Hypothalamus (tissue), 51 donors: ENCODE measurements at regions not wholly inside any gene's neighbourhood (a gene's known extent, or its start where the extent isn't known, plus 50 kb on each side); places are given as distances from the start of the nearest gene placed in this dataset.

ENCODE experiments used
- DNase-seq, 51 donors: peaks; one replicate each; lab custom pipeline; 2025; lab: John Stamatoyannopoulos, UW

- no peak for DNase-seq
Observed at GRCh38 chr4:126777649-126778048, 855.1 kb upstream of the INTU start.

- DNase-seq: no peak
Observed at GRCh38 chr4:126778348-126778747, 854.4 kb upstream of the INTU start.

- DNase-seq: no peak
Observed at GRCh38 chr4:126779001-126779400, 853.8 kb upstream of the INTU start.

- no peak for DNase-seq
Observed at GRCh38 chr4:126779436-126780166, 853.2 kb upstream of the INTU start.

- DNase-seq: no peak
Observed at GRCh38 chr4:126783191-126783590, 849.6 kb upstream of the INTU start.

GRCh38 chr4:126784966-126785580 is 847.7 kb upstream of the INTU start:
- DNase-seq: no peak

- DNase-seq: no peak
Observed at GRCh38 chr4:126790633-126791032, 842.1 kb upstream of the INTU start.

- DNase-seq: no peak
Observed at GRCh38 chr4:126794363-126794762, 838.4 kb upstream of the INTU start.

GRCh38 chr4:126798214-126798613 is 834.5 kb upstream of the INTU start:
- DNase-seq: no peak

GRCh38 chr4:126799416-126799815 is 833.3 kb upstream of the INTU start:
- DNase-seq: no peak

GRCh38 chr4:126799971-126800574 is 832.7 kb upstream of the INTU start:
- no peak for DNase-seq

GRCh38 chr4:126800575-126801141 is 832.1 kb upstream of the INTU start:
- no peak for DNase-seq

GRCh38 chr4:126807132-126807531 is 825.6 kb upstream of the INTU start:
- no peak for DNase-seq

- no peak for DNase-seq
Observed at GRCh38 chr4:126812076-126812475, 820.7 kb upstream of the INTU start.

- no peak for DNase-seq
Observed at GRCh38 chr4:126820631-126821030, 812.1 kb upstream of the INTU start.

- DNase-seq: no peak
Observed at GRCh38 chr4:126821152-126821551, 811.6 kb upstream of the INTU start.

- no peak for DNase-seq
Observed at GRCh38 chr4:126825083-126825482, 807.7 kb upstream of the INTU start.

GRCh38 chr4:126827669-126828068 is 805.1 kb upstream of the INTU start:
- no peak for DNase-seq

GRCh38 chr4:126834854-126835253 is 797.9 kb upstream of the INTU start:
- DNase-seq: no peak

GRCh38 chr4:126838941-126839679 is 793.6 kb upstream of the INTU start:
- no peak for DNase-seq

GRCh38 chr4:126843492-126844067 is 789.2 kb upstream of the INTU start:
- DNase-seq: no peak
